GM12872 (cell line): ENCODE measurements at regions not wholly inside any gene's neighbourhood (a gene's known extent, or its start where the extent isn't known, plus 50 kb on each side); places are given as distances from the start of the nearest gene placed in this dataset.

Experiments used
- CTCF ChIP-seq: IDR thresholded peaks from 3 replicates; pipeline ENCODE4 v1.5.1; 2011; ENCODE audit warnings: low read depth, mild to moderate bottlenecking, low read length, moderate library complexity; ENCODE audit not compliant: insufficient read depth

DNA sequence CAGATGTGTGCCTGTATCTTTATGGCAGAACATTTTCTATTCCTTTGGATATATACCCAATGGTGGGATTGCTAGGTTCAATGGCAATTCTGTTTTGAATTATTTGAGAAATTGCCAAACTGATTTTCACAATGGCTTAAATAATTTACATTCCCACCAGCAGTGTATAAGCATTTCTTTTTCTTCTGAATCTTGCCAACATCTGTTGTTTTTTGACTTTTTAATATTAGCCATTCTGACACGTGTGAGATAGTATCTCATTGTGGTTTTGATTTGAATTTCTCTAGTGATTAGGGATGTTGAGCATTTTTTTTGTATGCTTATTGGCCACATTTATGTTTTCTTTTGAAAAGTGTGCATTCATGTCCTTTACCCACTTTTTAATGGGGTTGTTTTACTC lies 864.3 kb upstream of the ADAMTS5 start:
- no peak for TF ChIP-seq CTCF

DNA sequence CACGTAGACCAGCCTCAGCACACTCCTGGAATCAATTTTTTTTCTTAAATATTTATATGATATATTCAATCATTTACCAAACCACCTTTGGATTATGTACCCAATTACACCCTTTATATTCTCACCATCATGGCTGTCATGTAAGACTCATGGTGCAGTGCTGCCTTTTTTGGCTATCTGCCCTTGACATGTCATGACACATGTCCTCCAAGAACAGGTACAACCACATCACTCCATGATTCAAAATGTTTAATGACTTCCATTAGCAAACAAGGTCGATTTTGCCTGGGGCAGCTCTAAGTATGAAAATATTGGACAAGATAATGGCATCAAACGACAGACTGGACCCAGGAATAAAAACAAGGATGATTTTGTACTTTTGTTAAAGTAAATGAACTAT lies 861.1 kb upstream of the ADAMTS5 start:
- no peak for TF ChIP-seq CTCF

- TF ChIP-seq CTCF = no peak
These were observed 858.1 kb upstream of the ADAMTS5 start for GRCh38 chr21:27825035-27825434.

GRCh38 chr21:27823652-27824201 lies 856.8 kb upstream of the ADAMTS5 start:
- no peak for TF ChIP-seq CTCF

DNA sequence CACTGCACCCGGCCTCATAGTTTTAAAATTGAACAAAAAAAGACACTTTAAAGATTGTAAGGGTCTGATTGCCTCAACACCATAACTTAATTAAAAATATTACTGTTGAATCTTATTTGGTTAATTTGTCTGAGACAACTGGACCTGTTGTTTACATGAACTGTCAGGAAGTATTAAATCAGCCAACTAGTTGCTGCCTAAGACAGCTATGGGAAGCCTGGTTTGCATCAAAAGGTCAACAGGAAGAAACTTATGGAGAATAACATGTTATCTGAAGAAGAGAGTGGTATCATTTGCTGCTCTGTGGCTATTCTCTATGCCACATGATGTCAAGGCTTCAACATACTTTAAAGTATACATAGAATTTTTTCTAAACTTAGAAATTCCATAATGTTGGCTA lies 853.5 kb upstream of the ADAMTS5 start:
- no peak for TF ChIP-seq CTCF

DNA sequence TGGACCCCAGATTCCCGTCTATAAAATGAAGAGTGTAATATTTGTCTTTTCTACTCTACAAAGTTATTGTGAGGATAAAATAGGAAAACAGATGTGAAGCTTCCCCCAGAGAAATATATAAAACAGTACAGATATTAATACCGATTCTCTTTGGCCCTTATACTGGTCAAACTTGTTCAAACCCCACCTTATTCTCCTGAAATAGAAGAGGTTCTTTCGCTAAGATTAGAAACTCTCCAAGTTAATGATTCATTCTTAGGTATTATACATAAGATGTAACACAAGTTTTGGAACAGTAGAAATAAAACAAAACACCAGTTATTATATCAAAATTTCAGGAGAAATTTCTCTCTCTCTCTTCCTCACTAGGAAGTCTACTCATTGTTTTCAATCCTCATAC lies 852.4 kb upstream of the ADAMTS5 start:
- TF ChIP-seq CTCF = no peak

- no peak for TF ChIP-seq CTCF
These were observed 852.0 kb upstream of the ADAMTS5 start for GRCh38 chr21:27818847-27819246.
